ENCODE measurements at regions not wholly inside any gene's neighbourhood (a gene's known extent, or its start where the extent isn't known, plus 50 kb on each side); places are given as distances from the start of the nearest gene placed in this dataset.
"Not testable (repeated sequence)": the region's sequence is repeated elsewhere in the genome, so short reads cannot be mapped to it uniquely, and the experiment has no call there.

GRCh38 chr4:72753414-72753813 lies 184.4 kb upstream of the ADAMTS3 start:
- not testable (repeated sequence) for H3K36me3 Mint-ChIP-seq (ENCODE audit: low read depth); H3K27me3 Mint-ChIP-seq (ENCODE audit: low read depth); H3K27ac Mint-ChIP-seq; H3K4me1 Mint-ChIP-seq (ENCODE audit: low read depth); H3K4me3 Mint-ChIP-seq
- H3K9me3 Mint-ChIP-seq = peaks cover 30% of the 10 kb centered on the region

- Mint-ChIP-seq H3K36me3 (ENCODE audit: low read depth) (no peaks in the 10 kb centered on the region), H3K4me1 (ENCODE audit: low read depth) (no peaks in the 10 kb centered on the region), H3K27ac (no peak overlapping the region), H3K27me3 (ENCODE audit: low read depth) (no peaks in the 10 kb centered on the region), H3K9me3 (no peaks in the 10 kb centered on the region), H3K4me3 (no peak overlapping the region)
Observed at GRCh38 chr4:72744103-72744725, 175.2 kb upstream of the ADAMTS3 start.

- Mint-ChIP-seq H3K27ac (no peak overlapping the region), H3K9me3 (no peaks in the 10 kb centered on the region), H3K4me3 (no peak overlapping the region), H3K4me1 (ENCODE audit: low read depth) (no peaks in the 10 kb centered on the region), H3K36me3 (ENCODE audit: low read depth) (no peaks in the 10 kb centered on the region), H3K27me3 (ENCODE audit: low read depth) (no peaks in the 10 kb centered on the region)
Observed at GRCh38 chr4:72743078-72743477, 174.1 kb upstream of the ADAMTS3 start.

GRCh38 chr4:72715299-72715698 lies 146.3 kb upstream of the ADAMTS3 start:
- H3K27me3 Mint-ChIP-seq (ENCODE audit: low read depth) = peaks cover 4% of the 10 kb centered on the region
- no peak overlapping the region for H3K27ac Mint-ChIP-seq
- no peak overlapping the region for H3K4me3 Mint-ChIP-seq
- no peaks in the 10 kb centered on the region for H3K36me3 Mint-ChIP-seq (ENCODE audit: low read depth)
- H3K4me1 Mint-ChIP-seq (ENCODE audit: low read depth) = no peaks in the 10 kb centered on the region
- no peaks in the 10 kb centered on the region for H3K9me3 Mint-ChIP-seq

GRCh38 chr4:72714482-72715279 lies 145.7 kb upstream of the ADAMTS3 start:
- no peaks in the 10 kb centered on the region for H3K36me3 Mint-ChIP-seq (ENCODE audit: low read depth)
- no peak overlapping the region for H3K4me3 Mint-ChIP-seq
- no peak overlapping the region for H3K27ac Mint-ChIP-seq
- no peaks in the 10 kb centered on the region for H3K4me1 Mint-ChIP-seq (ENCODE audit: low read depth)
- H3K9me3 Mint-ChIP-seq = no peaks in the 10 kb centered on the region
- peaks cover 4% of the 10 kb centered on the region for H3K27me3 Mint-ChIP-seq (ENCODE audit: low read depth)

- Mint-ChIP-seq H3K36me3 (ENCODE audit: low read depth) (no peaks in the 10 kb centered on the region), H3K4me3 (no peak overlapping the region), H3K9me3 (no peaks in the 10 kb centered on the region), H3K4me1 (ENCODE audit: low read depth) (no peaks in the 10 kb centered on the region), H3K27ac (no peak overlapping the region), H3K27me3 (ENCODE audit: low read depth) (peaks cover 4% of the 10 kb centered on the region)
Observed at GRCh38 chr4:72712997-72713396, 144.0 kb upstream of the ADAMTS3 start.

GRCh38 chr4:72709475-72709874 lies 140.5 kb upstream of the ADAMTS3 start:
- Mint-ChIP-seq H3K27me3 (ENCODE audit: low read depth) (peaks cover 4% of the 10 kb centered on the region), H3K9me3 (no peaks in the 10 kb centered on the region), H3K27ac (no peak overlapping the region), H3K4me1 (ENCODE audit: low read depth) (no peaks in the 10 kb centered on the region), H3K4me3 (no peak overlapping the region), H3K36me3 (ENCODE audit: low read depth) (no peaks in the 10 kb centered on the region)

GRCh38 chr4:72706684-72707083 lies 137.7 kb upstream of the ADAMTS3 start:
- H3K36me3 Mint-ChIP-seq (ENCODE audit: low read depth) = no peaks in the 10 kb centered on the region
- H3K9me3 Mint-ChIP-seq = no peaks in the 10 kb centered on the region
- peaks cover 4% of the 10 kb centered on the region for H3K27me3 Mint-ChIP-seq (ENCODE audit: low read depth)
- H3K4me1 Mint-ChIP-seq (ENCODE audit: low read depth) = no peaks in the 10 kb centered on the region
- H3K27ac Mint-ChIP-seq = no peak overlapping the region
- H3K4me3 Mint-ChIP-seq = no peak overlapping the region

GRCh38 chr4:72704925-72705640 lies 136.1 kb upstream of the ADAMTS3 start:
- H3K9me3 Mint-ChIP-seq; H3K4me1 Mint-ChIP-seq (ENCODE audit: low read depth); H3K27me3 Mint-ChIP-seq (ENCODE audit: low read depth); H3K27ac Mint-ChIP-seq; H3K36me3 Mint-ChIP-seq (ENCODE audit: low read depth); H3K4me3 Mint-ChIP-seq: not testable (repeated sequence)

GRCh38 chr4:72702948-72703347 lies 133.9 kb upstream of the ADAMTS3 start:
- Mint-ChIP-seq H3K27ac (no peak overlapping the region), H3K27me3 (ENCODE audit: low read depth) (peaks cover 6% of the 10 kb centered on the region), H3K4me1 (ENCODE audit: low read depth) (no peaks in the 10 kb centered on the region), H3K4me3 (no peak overlapping the region), H3K36me3 (ENCODE audit: low read depth) (no peaks in the 10 kb centered on the region), H3K9me3 (no peaks in the 10 kb centered on the region)

- Mint-ChIP-seq H3K36me3 (ENCODE audit: low read depth) (no peaks in the 10 kb centered on the region), H3K4me1 (ENCODE audit: low read depth) (no peaks in the 10 kb centered on the region), H3K27me3 (ENCODE audit: low read depth) (peaks cover 6% of the 10 kb centered on the region), H3K9me3 (no peaks in the 10 kb centered on the region), H3K27ac (no peak overlapping the region), H3K4me3 (peak overlapping the region; percentile 65)
Observed at GRCh38 chr4:72701987-72702819, 133.2 kb upstream of the ADAMTS3 start.

- H3K4me3 Mint-ChIP-seq = no peak overlapping the region
Observed at GRCh38 chr4:72690771-72691170, 121.8 kb upstream of the ADAMTS3 start.

GRCh38 chr4:72689923-72690322 lies 120.9 kb upstream of the ADAMTS3 start:
- no peaks in the 10 kb centered on the region for H3K36me3 Mint-ChIP-seq (ENCODE audit: low read depth)
- H3K27me3 Mint-ChIP-seq (ENCODE audit: low read depth) = no peaks in the 10 kb centered on the region
- no peaks in the 10 kb centered on the region for H3K9me3 Mint-ChIP-seq
- no peaks in the 10 kb centered on the region for H3K4me1 Mint-ChIP-seq (ENCODE audit: low read depth)
- no peak overlapping the region for H3K27ac Mint-ChIP-seq
- no peak overlapping the region for H3K4me3 Mint-ChIP-seq

More at GRCh38 chr4:72690771-72691170, 121.8 kb upstream of the ADAMTS3 start:
- Mint-ChIP-seq H3K36me3 (ENCODE audit: low read depth) (no peaks in the 10 kb centered on the region), H3K27me3 (ENCODE audit: low read depth) (no peaks in the 10 kb centered on the region), H3K27ac (no peak overlapping the region), H3K4me1 (ENCODE audit: low read depth) (no peaks in the 10 kb centered on the region), H3K9me3 (no peaks in the 10 kb centered on the region)

- not testable (repeated sequence) for H3K4me1 Mint-ChIP-seq (ENCODE audit: low read depth); H3K9me3 Mint-ChIP-seq; H3K27me3 Mint-ChIP-seq (ENCODE audit: low read depth); H3K4me3 Mint-ChIP-seq; H3K36me3 Mint-ChIP-seq (ENCODE audit: low read depth); H3K27ac Mint-ChIP-seq
Observed at GRCh38 chr4:72686390-72686789, 117.4 kb upstream of the ADAMTS3 start.
